OCI-LY1 (cell line): ENCODE measurements at regions not wholly inside any gene's neighbourhood (a gene's known extent, or its start where the extent isn't known, plus 50 kb on each side); places are given as distances from the start of the nearest gene placed in this dataset.
"Not testable (repeated sequence)": the region's sequence is repeated elsewhere in the genome, so short reads cannot be mapped to it uniquely, and the experiment has no call there.

Source experiments
- EZH2 ChIP-seq: fragments of 200-600 bp; sonication (generic), shearing (Covaris generic); IDR thresholded peaks from 2 replicates; pipeline ENCODE4 v1.8.0; 2017; ENCODE audit warnings: borderline replicate concordance, mixed run types, mild to moderate bottlenecking, antibody characterized with exemption, low read length, moderate library complexity, mixed read lengths
- TF ChIP-seq, protein P1 (sequence below): fragments of 200-600 bp; sonication (generic), shearing (Covaris generic); IDR thresholded peaks from 2 replicates; pipeline ENCODE4 v1.5.1; 2017; ENCODE audit warnings: mild to moderate bottlenecking, antibody characterized with exemption, low read length, moderate library complexity, mixed read lengths

- TF ChIP-seq EZH2, result not testable (repeated sequence)
- TF ChIP-seq, protein P1, sequence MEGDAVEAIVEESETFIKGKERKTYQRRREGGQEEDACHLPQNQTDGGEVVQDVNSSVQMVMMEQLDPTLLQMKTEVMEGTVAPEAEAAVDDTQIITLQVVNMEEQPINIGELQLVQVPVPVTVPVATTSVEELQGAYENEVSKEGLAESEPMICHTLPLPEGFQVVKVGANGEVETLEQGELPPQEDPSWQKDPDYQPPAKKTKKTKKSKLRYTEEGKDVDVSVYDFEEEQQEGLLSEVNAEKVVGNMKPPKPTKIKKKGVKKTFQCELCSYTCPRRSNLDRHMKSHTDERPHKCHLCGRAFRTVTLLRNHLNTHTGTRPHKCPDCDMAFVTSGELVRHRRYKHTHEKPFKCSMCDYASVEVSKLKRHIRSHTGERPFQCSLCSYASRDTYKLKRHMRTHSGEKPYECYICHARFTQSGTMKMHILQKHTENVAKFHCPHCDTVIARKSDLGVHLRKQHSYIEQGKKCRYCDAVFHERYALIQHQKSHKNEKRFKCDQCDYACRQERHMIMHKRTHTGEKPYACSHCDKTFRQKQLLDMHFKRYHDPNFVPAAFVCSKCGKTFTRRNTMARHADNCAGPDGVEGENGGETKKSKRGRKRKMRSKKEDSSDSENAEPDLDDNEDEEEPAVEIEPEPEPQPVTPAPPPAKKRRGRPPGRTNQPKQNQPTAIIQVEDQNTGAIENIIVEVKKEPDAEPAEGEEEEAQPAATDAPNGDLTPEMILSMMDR, result not testable (repeated sequence)
These were observed 194.4 kb downstream of the MC4R start for GRCh38 chr18:60178224-60178623.
